ENCODE measurements at regions not wholly inside any gene's neighbourhood (a gene's known extent, or its start where the extent isn't known, plus 50 kb on each side); places are given as distances from the start of the nearest gene placed in this dataset.

DNA sequence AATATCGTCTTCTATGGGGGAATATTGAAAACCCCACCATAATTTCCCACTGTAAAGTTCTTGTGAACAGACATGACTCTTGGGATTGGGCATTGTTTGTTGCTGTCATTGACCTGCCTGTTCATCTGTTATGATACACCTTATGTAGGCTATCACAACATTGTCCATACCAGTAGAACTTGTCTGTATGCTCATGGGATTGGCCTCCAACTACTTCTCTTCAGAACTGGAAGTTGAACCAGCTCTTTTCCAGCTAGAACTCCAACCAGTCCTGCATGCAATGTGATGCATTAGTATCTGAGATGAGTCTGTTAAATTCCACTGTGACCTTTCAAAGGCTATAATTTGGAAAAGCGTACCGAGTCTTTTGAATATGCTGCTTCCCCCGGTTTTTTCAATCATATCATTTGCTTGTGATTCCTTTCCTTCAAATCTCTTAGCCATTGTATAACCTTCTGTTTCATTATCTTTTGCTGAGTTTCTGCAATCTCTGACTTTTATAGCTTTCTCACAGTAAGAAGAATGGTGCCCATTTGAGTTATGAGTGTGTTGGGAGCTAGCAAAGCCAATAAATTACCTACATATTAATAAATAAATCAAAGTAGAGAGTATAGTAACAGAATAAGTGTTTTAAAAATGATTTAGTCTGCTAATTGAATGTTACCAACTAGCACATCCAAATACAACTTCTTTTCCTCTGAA, 101.9 kb downstream of the PLK2 start:
- ATAC-seq (no peak), DNase-seq (no peak)
- H3K36me3 ChIP-seq (replicated peaks in 1 of 2; ENCODE audit: insufficient read depth in 1 of 2, low read depth in 2 of 2) = no peaks in the 10 kb centered on the region
- H3K27ac ChIP-seq = no peak overlapping the region
- no peak for TF ChIP-seq POLR2A (IDR thresholded peaks at IDR 0.05)
- TF ChIP-seq, protein P1, sequence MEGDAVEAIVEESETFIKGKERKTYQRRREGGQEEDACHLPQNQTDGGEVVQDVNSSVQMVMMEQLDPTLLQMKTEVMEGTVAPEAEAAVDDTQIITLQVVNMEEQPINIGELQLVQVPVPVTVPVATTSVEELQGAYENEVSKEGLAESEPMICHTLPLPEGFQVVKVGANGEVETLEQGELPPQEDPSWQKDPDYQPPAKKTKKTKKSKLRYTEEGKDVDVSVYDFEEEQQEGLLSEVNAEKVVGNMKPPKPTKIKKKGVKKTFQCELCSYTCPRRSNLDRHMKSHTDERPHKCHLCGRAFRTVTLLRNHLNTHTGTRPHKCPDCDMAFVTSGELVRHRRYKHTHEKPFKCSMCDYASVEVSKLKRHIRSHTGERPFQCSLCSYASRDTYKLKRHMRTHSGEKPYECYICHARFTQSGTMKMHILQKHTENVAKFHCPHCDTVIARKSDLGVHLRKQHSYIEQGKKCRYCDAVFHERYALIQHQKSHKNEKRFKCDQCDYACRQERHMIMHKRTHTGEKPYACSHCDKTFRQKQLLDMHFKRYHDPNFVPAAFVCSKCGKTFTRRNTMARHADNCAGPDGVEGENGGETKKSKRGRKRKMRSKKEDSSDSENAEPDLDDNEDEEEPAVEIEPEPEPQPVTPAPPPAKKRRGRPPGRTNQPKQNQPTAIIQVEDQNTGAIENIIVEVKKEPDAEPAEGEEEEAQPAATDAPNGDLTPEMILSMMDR (IDR thresholded peaks at IDR 0.05) = no peak
- intact Hi-C loops (cut with DNase I) = no loop called here
- no peaks in the 10 kb centered on the region for H3K9me3 ChIP-seq
- H3K4me1 ChIP-seq = no peaks in the 10 kb centered on the region
- WGBS, 2 donors = 85 to 90% methylated on average over 4 of the region's 4 CpGs
- no peaks in the 10 kb centered on the region for H3K27me3 ChIP-seq
- H3K4me3 ChIP-seq = no peak overlapping the region

DNA sequence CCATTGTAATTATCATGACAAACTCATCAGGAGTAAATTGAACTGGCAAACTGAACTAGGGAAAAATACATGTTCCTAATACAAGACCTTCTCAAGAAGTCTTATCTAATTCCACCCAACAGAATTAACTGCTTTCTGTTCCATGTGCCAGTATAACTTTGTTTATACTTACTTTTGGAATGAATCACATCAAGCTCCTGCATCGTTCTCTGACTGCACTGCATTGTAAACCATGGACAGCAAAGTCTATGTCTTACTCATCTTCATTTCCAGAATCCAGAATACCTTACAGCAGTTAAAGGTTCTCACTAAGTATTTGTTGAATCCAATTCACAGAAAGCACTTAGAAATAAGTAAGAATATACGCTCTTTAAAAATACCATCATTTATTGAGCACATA, 102.8 kb downstream of the PLK2 start:
- Histone ChIP-seq H3K27me3 (no peaks in the 10 kb centered on the region), H3K9me3 (no peaks in the 10 kb centered on the region), H3K4me1 (no peaks in the 10 kb centered on the region), H3K36me3 (replicated peaks in 1 of 2; ENCODE audit: insufficient read depth in 1 of 2, low read depth in 2 of 2) (no peaks in the 10 kb centered on the region), H3K27ac (no peak overlapping the region), H3K4me3 (no peak overlapping the region)
- 94 to 96% methylated on average over 2 of the region's 2 CpGs for WGBS, 2 donors
- intact Hi-C loops (cut with DNase I) = no loop called here
- no peak for DNase-seq
- no peak for ATAC-seq
- no peak for TF ChIP-seq POLR2A (IDR thresholded peaks at IDR 0.05)
- TF ChIP-seq, protein P1 (IDR thresholded peaks at IDR 0.05) = no peak

DNA sequence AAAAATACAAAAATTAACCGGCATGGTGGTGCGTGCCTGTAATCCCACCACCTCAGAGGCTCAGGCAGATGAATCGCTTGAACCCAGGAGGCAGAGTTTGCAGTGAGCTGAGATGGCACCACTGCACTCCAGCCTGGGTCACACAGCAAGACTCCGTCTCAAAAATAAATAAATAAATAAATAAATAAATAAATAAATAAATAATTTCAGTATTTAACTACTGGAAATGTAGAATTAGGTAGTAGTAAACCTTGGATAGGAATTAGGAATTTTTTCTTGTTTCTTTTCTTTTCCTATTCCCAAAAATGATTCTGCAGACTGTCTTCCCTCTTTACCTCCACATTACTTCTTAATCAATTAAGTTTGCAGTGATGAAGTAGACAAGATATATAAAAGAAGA, 103.2 kb downstream of the PLK2 start:
- no peaks in the 10 kb centered on the region for H3K4me1 ChIP-seq
- 86 to 93% methylated on average over 4 of the region's 4 CpGs for WGBS, 2 donors
- no peaks in the 10 kb centered on the region for H3K36me3 ChIP-seq (replicated peaks in 1 of 2; ENCODE audit: insufficient read depth in 1 of 2, low read depth in 2 of 2)
- no peak overlapping the region for H3K4me3 ChIP-seq
- no peaks in the 10 kb centered on the region for H3K9me3 ChIP-seq
- intact Hi-C loops (cut with DNase I) = no loop called here
- H3K27ac ChIP-seq = no peak overlapping the region
- no peaks in the 10 kb centered on the region for H3K27me3 ChIP-seq
- TF ChIP-seq, protein P1 (IDR thresholded peaks at IDR 0.05) = no peak
- TF ChIP-seq POLR2A (IDR thresholded peaks at IDR 0.05) = no peak
- ATAC-seq = no peak
- DNase-seq = no peak

DNA sequence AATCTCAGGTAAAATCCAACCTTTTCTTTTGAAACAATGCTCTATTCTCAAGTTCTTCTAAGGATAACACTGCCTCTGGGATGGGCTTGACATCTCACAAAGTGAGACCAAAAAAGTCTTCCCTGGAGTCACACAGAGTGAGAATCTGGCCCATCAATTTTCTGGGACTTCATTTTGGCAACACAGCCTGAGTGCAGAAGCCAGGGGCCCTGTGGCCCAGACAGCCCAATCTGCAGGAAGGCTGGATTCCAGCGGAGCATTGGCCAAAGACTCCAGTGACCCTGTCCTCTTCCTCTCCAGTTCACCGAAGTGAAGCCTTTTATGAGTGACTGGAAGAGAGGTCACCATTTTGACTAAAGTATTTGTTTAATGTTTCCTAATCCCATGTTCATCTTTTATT, 105.1 kb downstream of the PLK2 start:
- no peak overlapping the region for H3K4me3 ChIP-seq
- H3K27ac ChIP-seq = no peak overlapping the region
- intact Hi-C loops (cut with DNase I) = no loop called here
- H3K9me3 ChIP-seq = no peaks in the 10 kb centered on the region
- H3K27me3 ChIP-seq = no peaks in the 10 kb centered on the region
- TF ChIP-seq, protein P1 (IDR thresholded peaks at IDR 0.05) = no peak
- TF ChIP-seq POLR2A (IDR thresholded peaks at IDR 0.05) = no peak
- 67 to 94% methylated on average over 2 of the region's 2 CpGs for WGBS, 2 donors
- ATAC-seq = no peak
- H3K36me3 ChIP-seq (replicated peaks in 1 of 2; ENCODE audit: insufficient read depth in 1 of 2, low read depth in 2 of 2) = no peaks in the 10 kb centered on the region
- no peak for DNase-seq
- no peaks in the 10 kb centered on the region for H3K4me1 ChIP-seq

DNA sequence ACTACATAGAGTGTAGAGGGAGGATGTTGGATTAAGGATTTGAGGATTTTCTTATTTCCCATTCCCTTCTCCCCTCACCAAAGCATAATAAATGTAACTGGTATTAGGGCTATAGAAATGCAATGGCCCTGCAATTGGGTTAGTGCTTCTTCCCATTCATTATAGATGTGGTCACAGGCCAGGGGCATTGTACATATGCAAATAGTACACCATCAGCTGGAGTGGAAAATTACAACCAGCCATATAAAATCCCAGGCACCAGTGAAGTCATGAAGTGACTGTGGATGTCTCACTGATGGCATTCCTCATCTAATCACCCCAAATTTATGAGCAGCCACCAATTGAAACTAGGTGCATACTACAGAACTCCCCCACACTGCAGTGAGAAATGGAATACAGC, 105.9 kb downstream of the PLK2 start:
- DNase-seq = no peak

More for the DNA sequence above, 105.9 kb downstream of the PLK2 start:
- Histone ChIP-seq H3K4me3 (no peak overlapping the region), H3K27me3 (no peaks in the 10 kb centered on the region), H3K36me3 (replicated peaks in 1 of 2; ENCODE audit: insufficient read depth in 1 of 2, low read depth in 2 of 2) (no peaks in the 10 kb centered on the region), H3K4me1 (no peaks in the 10 kb centered on the region), H3K27ac (no peak overlapping the region), H3K9me3 (no peaks in the 10 kb centered on the region)
- intact Hi-C loops (cut with DNase I) = no loop called here
- ATAC-seq = no peak
- no peak for TF ChIP-seq POLR2A (IDR thresholded peaks at IDR 0.05)
- TF ChIP-seq, protein P1 (IDR thresholded peaks at IDR 0.05) = no peak
